ENCODE measurements at regions not wholly inside any gene's neighbourhood (a gene's known extent, or its start where the extent isn't known, plus 50 kb on each side); places are given as distances from the start of the nearest gene placed in this dataset.

DNA sequence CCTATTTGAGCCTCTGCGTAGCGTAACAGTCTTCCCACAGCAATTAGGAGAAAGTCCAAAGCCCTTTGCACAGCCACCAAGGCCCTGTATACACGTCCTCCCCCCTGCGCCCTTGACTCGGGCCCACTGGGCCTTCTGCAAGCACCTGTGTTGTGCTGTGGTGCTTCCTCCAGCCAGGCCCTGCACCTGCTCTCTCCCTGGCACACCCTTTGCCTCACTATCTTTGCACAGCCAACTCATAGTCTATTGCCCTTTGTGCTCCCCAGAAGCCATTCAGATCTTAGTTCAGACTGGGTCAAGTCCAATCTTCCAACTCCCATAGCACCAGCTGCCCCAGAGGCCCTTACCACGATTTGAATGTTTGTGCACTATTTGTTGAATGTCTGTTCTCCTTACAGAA lies 271.6 kb upstream of the MGAT5 start:
- TF ChIP-seq, protein P1, sequence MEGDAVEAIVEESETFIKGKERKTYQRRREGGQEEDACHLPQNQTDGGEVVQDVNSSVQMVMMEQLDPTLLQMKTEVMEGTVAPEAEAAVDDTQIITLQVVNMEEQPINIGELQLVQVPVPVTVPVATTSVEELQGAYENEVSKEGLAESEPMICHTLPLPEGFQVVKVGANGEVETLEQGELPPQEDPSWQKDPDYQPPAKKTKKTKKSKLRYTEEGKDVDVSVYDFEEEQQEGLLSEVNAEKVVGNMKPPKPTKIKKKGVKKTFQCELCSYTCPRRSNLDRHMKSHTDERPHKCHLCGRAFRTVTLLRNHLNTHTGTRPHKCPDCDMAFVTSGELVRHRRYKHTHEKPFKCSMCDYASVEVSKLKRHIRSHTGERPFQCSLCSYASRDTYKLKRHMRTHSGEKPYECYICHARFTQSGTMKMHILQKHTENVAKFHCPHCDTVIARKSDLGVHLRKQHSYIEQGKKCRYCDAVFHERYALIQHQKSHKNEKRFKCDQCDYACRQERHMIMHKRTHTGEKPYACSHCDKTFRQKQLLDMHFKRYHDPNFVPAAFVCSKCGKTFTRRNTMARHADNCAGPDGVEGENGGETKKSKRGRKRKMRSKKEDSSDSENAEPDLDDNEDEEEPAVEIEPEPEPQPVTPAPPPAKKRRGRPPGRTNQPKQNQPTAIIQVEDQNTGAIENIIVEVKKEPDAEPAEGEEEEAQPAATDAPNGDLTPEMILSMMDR (IDR thresholded peaks at IDR 0.05): no peak
- TF ChIP-seq EZH2 (IDR thresholded peaks at IDR 0.05; ENCODE audit: borderline replicate concordance, insufficient read depth, low read depth, low read length, poor library complexity, severe bottlenecking): no peak
- Histone ChIP-seq H3K4me2 (replicated peaks; ENCODE audit: low read depth, low read length, poor library complexity, severe bottlenecking) (no peak overlapping the region), H3K9ac (ENCODE audit: low read length) (no peak overlapping the region), H3K4me3 (ENCODE audit: control extremely low read depth in 1 of 5, extremely low read depth in 1 of 5, insufficient read depth in 1 of 5, low read depth in 2 of 5, low read length in 4 of 5) (no peak overlapping the region), H4K20me1 (ENCODE audit: control insufficient read depth, insufficient read depth, low read length, poor library complexity, severe bottlenecking) (no peaks in the 10 kb centered on the region), H3K9me3 (ENCODE audit: control extremely low read depth in 1 of 3, control insufficient read depth in 2 of 3, insufficient read depth in 1 of 3, low read length in 2 of 3) (peaks cover 0 to 19% (median 0%) of the 10 kb centered on the region in 3 donors), H3K27me3 (replicated peaks in 1 of 4; ENCODE audit: control extremely low read depth in 1 of 4, control insufficient read depth in 3 of 4, insufficient read depth in 4 of 4, low read length in 3 of 4) (no peaks in the 10 kb centered on the region), H3K36me3 (replicated peaks in 1 of 2; ENCODE audit: control extremely low read depth in 1 of 2, control insufficient read depth in 1 of 2, extremely low read depth in 1 of 2, insufficient read depth in 2 of 2, low read length in 1 of 2) (no peaks in the 10 kb centered on the region), H3K79me2 (ENCODE audit: control insufficient read depth, insufficient read depth, low read length) (no peaks in the 10 kb centered on the region), H3K27ac (ENCODE audit: low read length in 2 of 2) (no peak overlapping the region), H2AFZ (ENCODE audit: insufficient read depth, low read depth, low read length, poor library complexity, severe bottlenecking) (no peak overlapping the region), H3K4me1 (ENCODE audit: control insufficient read depth in 2 of 2, insufficient read depth in 2 of 2, low read length in 2 of 2) (no peaks in the 10 kb centered on the region)
- CTCF ChIA-PET: no interaction called here
- intact Hi-C loops (cut with micrococcal nuclease): no loop called here
- Mint-ChIP-seq H3K9me3 (ENCODE audit: insufficient read depth) (no peaks in the 10 kb centered on the region), H3K27me3 (no peaks in the 10 kb centered on the region), H3K4me3 (no peak overlapping the region), H3K4me1 (peaks cover under 1% of the 10 kb centered on the region), H3K27ac (no peak overlapping the region)
- 88% methylated on average over 5 of the region's 6 CpGs for WGBS (ENCODE audit: insufficient coverage)
- ATAC-seq (ENCODE audit: low read depth) (no peak), DNase-seq (no peak)
- POLR2A ChIA-PET: no interaction called here

DNA sequence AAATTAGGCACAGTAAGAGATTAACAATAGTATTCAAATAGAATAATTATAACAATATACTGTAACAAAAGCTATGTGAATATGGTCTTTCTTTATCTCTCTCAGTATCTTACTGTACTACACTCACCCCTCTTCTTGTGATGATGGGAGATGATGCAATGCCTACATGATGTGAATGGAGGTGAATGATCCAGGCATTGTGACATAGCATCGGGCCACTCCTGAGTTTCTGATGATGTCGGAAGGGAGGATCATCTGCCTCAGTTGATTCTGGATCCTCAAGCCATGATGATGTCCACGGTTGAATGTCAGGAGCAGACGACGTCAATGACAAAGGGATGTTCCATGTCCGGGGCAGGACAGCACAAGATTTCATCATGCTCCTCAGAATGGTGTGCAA lies 268.3 kb upstream of the MGAT5 start:
- no peak for DNase-seq
- Mint-ChIP-seq H3K27me3 (peaks cover 4% of the 10 kb centered on the region), H3K4me3 (no peak overlapping the region), H3K27ac (no peak overlapping the region), H3K4me1 (no peaks in the 10 kb centered on the region), H3K9me3 (ENCODE audit: insufficient read depth) (no peaks in the 10 kb centered on the region)
- ChIA-PET CTCF (no interaction called here), POLR2A (no interaction called here)
- Histone ChIP-seq H3K79me2 (ENCODE audit: control insufficient read depth, insufficient read depth, low read length) (no peaks in the 10 kb centered on the region), H3K27me3 (replicated peaks in 1 of 4; ENCODE audit: control extremely low read depth in 1 of 4, control insufficient read depth in 3 of 4, insufficient read depth in 4 of 4, low read length in 3 of 4) (peaks cover 0 to 2% (median 0%) of the 10 kb centered on the region in 4 experiments), H3K36me3 (replicated peaks in 1 of 2; ENCODE audit: control extremely low read depth in 1 of 2, control insufficient read depth in 1 of 2, extremely low read depth in 1 of 2, insufficient read depth in 2 of 2, low read length in 1 of 2) (no peaks in the 10 kb centered on the region), H3K4me1 (ENCODE audit: control insufficient read depth in 2 of 2, insufficient read depth in 2 of 2, low read length in 2 of 2) (no peaks in the 10 kb centered on the region), H3K27ac (ENCODE audit: low read length in 2 of 2) (no peak overlapping the region), H3K4me2 (replicated peaks; ENCODE audit: low read depth, low read length, poor library complexity, severe bottlenecking) (no peak overlapping the region), H2AFZ (ENCODE audit: insufficient read depth, low read depth, low read length, poor library complexity, severe bottlenecking) (no peak overlapping the region), H3K4me3 (ENCODE audit: control extremely low read depth in 1 of 5, extremely low read depth in 1 of 5, insufficient read depth in 1 of 5, low read depth in 2 of 5, low read length in 4 of 5) (no peak overlapping the region), H3K9me3 (ENCODE audit: control extremely low read depth in 1 of 3, control insufficient read depth in 2 of 3, insufficient read depth in 1 of 3, low read length in 2 of 3) (peaks cover 0 to 10% (median 0%) of the 10 kb centered on the region in 3 donors), H3K9ac (ENCODE audit: low read length) (no peak overlapping the region), H4K20me1 (ENCODE audit: control insufficient read depth, insufficient read depth, low read length, poor library complexity, severe bottlenecking) (no peaks in the 10 kb centered on the region)
- 96% methylated on average over 6 of the region's 6 CpGs for WGBS (ENCODE audit: insufficient coverage)
- intact Hi-C loops (cut with micrococcal nuclease): no loop called here
- no peak for ATAC-seq (ENCODE audit: low read depth)
- TF ChIP-seq, protein P1 (IDR thresholded peaks at IDR 0.05): no peak
- TF ChIP-seq EZH2 (IDR thresholded peaks at IDR 0.05; ENCODE audit: borderline replicate concordance, insufficient read depth, low read depth, low read length, poor library complexity, severe bottlenecking): no peak
